Forelimb muscle (tissue), 1 donor: ENCODE measurements at regions not wholly inside any gene's neighbourhood (a gene's known extent, or its start where the extent isn't known, plus 50 kb on each side); places are given as distances from the start of the nearest gene placed in this dataset.
"Not testable (repeated sequence)": the region's sequence is repeated elsewhere in the genome, so short reads cannot be mapped to it uniquely, and the experiment has no call there.

Source experiments
- DNase-seq: peaks from one replicate; pipeline ENCODE4 v3.0.0-alpha.2; 2013; ENCODE audit warnings: low read depth

GRCh38 chr15:91356083-91356482 lies 256.0 kb downstream of the SV2B start:
- DNase-seq, result no peak

DNA sequence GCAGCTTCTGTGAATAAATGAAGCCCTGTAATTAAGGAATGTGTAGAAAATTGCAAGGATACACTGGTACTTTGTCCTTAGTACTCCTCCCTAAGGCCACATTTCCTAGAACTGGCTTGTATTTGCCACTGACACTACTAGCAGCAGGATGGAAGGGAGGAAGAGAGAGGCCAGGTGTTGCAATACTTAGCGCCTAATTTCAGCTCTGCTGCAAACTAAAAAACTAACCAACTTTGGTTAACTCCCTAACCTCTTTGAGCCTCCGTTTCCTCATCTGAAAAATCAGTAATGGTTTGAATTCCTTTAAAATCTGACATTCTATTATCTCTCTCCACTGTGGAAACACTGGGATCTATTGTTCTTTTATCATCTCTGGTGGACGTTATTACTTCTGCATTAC lies 257.0 kb downstream of the SV2B start:
- DNase-seq, result no peak

DNA sequence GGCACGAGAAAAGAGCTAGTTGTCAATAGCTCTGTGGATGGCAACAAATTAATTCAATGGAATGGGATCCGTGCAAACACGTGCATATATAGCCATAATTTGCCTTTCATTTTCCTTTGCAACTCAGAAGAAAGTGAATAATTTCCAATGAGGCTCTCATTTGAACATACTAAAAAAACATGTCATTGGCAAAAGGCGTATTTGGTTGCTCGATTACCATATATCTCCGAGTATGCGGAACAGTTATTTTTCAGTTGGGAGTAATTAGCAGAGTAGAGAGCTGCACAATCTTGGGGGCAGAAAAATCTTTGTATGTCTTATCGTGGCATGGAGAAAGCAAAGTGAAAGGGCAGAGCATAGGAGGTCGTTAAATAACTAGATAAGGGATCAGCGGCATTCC lies 257.4 kb downstream of the SV2B start:
- DNase-seq, result no peak

GRCh38 chr15:91358405-91358804 lies 258.3 kb downstream of the SV2B start:
- DNase-seq, result no peak

GRCh38 chr15:91361696-91362095 lies 261.6 kb downstream of the SV2B start:
- DNase-seq, result not testable (repeated sequence)

DNA sequence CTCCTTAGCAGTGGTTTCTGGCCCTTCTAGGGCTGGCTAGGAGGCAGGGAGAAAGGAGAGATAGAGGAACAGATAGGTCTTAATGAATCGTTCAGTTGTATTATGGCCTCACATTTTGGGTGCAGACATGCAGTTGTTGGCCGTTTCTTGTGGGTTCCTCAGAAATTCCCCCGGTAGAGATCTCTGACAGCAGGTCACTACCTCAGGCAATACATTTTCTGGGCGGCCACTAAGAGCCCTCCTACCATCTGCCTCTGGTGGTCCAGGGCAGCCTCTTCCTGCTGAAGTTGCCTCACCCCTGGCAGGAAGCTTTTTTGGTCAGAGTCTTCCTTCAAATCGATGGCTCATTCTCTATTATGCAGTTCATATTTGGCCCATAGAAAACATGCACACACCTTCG lies 266.1 kb downstream of the SV2B start:
- no peak for DNase-seq

DNA sequence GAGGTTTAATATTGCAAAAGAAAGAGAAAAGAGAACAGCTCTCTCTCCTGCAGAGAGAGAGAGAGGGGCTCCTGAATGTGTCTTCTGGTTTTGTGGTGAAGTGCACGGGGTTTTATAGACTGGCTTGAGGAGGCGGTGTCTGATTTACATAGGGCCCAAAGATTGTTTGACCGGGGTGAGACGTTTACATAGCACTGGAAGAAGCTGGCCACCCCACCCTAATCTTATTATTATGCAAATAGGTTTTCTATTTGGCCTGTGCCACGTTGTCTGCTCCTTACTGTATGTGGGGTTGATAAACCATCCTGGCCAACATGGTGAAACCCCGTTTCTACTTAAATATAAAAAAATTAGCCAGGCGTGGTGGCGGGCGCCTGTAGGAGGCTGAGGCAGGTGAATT lies 268.6 kb downstream of the SV2B start:
- no peak for DNase-seq

- no peak for DNase-seq
Measured at GRCh38 chr15:91369823-91370222, 269.8 kb downstream of the SV2B start.

DNA sequence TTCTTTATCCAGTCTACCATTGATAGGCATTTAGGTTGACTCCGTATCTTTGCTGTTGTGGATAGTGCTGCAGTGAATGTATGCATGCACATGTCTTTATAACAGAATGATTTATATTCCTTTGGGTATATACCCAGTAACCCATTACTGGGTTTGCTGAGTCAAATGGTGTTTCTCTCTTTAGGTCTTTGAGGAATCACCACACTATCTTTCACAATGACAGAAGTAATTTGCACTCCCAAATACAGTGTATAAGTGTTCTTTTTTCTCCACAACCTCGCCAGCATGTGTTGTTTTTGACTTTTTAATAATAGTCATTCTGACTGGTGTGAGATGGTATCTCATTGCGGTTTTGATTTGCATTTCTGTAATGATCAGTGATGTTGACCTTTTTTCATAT lies 271.3 kb downstream of the SV2B start:
- not testable (repeated sequence) for DNase-seq

- no peak for DNase-seq
Measured at GRCh38 chr15:91374336-91374735, 274.3 kb downstream of the SV2B start.

DNA sequence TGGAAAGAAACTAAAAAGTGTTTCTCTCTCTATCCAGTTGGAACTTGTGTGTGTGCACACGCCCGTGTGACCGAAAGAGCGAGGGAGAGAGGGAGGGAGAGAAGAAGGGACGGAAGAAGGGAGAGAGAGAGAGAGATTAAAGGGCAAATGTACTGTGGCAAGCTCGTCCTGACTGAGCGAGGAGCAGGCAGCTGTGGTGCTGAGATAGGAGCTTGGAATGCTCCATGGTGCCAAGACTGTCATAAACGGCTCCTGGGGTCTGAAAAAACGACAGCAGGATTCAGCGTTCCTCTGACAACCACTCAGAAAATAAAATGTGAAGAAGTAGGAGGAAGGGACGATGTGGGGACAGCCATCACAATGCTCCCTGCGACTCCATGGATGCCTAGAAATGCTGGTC lies 276.0 kb downstream of the SV2B start:
- no peak for DNase-seq

- DNase-seq, result no peak
Measured at GRCh38 chr15:91380114-91380513, 280.1 kb downstream of the SV2B start.

DNA sequence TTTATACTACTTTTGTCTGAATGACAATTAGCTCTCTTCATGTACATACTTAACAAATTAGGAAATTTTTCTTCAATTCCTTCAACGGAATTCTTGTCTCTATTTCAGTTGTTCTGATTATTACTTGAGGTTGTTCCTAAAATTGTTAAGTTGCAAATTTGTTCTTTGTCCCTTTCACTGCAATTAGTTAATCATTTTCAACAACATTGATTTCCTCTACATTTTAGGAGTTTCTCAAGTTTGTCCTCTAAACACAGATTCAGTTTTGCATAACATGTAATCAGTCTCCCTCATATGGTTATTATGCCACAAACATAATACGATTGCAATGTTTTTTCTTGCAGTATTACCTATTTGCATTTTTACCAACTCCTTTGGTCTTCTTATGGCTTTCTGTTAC lies 283.5 kb downstream of the SV2B start:
- DNase-seq, result no peak

- DNase-seq, result no peak
Measured at GRCh38 chr15:91384189-91384730, 284.2 kb downstream of the SV2B start.

GRCh38 chr15:91385311-91385710 lies 285.3 kb downstream of the SV2B start:
- no peak for DNase-seq

DNA sequence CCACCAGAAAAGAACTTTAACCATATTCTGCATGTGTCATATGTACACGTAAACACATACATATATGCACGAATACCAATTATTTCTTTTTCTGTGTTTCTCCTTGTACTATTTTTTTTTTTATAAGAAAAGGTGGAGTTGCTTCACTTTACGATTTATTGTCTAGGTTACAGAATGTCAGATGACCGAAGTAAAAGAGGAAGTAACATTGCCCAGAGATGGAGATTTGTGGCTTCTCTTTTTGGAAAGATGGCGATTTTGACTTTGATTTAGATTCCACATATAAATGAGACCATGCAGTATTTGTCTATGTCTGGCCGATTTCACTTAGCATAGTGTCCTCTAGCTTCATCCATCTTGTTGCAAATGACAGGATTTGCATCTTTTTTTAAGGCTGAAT lies 293.1 kb downstream of the SV2B start:
- no peak for DNase-seq

DNA sequence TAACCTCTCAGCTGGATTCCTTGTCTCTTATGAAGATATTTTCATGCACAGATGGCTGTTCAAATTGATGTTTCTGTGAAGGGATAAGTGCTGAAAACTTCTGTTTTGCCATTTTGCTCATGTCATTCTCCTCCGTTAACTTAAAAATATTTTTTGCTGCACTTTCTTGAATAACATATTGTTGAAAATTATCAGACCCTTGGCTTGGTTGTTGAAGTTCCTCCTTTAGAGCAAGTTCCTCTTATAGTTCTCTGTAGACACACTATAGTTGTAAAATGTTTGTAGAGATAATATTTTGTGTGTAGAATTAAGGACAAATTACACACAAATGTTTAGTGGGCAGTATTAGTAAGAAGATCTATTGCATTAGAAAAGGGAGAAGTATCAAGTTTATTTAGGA lies 300.4 kb downstream of the SV2B start:
- DNase-seq, result no peak

- DNase-seq, result no peak
Measured at GRCh38 chr15:91407269-91407889, 307.3 kb downstream of the SV2B start.

GRCh38 chr15:91408476-91409076 lies 308.5 kb downstream of the SV2B start:
- DNase-seq, result no peak

GRCh38 chr15:91409387-91409786 lies 309.3 kb downstream of the SV2B start:
- DNase-seq, result no peak

DNA sequence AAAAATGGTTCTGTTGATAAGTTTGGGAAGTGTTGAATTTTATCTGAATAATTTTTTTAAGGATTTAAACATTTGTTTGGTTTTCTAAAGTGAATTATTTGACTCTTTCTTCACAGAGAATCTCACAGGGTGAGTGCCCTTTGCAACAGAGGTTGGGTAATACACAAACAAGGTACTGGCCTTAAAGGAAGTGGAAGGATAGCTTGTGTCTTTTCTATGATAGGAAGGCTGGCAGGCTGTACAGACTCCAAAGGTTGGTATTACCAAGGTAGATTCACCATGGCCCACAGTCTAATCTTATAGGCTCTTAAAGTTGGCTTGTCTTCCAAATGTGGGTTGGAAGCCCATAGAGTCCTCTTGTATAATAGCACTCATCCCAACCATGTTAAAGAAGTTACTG lies 311.5 kb downstream of the SV2B start:
- no peak for DNase-seq

DNA sequence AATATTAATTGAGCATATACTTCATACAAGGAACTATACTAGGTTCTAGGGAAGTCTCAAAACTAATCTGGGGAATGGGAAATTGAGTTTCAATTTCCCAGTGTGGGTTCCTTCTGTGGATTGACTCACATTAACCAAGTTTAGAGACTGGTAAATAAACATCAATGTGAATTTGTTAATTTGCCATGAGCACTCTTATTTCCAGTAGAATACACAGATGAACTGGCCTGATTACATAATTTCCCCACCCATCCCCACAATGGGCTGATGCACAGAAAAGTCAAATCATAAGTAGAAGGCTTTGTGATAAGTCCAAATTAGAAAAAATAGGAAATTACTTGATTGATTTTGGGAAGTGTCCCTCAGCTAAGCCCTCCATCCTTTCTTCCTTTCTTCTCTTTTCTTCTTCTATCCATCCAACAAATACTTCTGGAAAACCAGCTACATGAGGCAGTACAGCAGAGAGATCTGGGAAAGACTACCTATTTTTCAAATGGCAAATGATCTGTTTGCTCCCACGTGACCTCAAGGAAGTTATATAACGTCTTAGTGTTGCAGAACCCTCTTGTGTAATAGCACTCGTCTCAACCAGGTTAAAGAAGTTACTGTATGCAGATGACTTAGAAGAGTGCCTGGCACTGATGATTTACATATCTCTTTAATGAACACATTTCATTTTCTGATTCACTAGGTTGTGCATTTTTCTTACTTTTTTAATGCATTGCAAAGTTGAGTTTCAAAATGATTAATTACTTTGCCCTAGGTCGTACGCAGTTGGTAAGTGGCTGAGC lies 312.3 kb downstream of the SV2B start:
- no peak for DNase-seq

DNA sequence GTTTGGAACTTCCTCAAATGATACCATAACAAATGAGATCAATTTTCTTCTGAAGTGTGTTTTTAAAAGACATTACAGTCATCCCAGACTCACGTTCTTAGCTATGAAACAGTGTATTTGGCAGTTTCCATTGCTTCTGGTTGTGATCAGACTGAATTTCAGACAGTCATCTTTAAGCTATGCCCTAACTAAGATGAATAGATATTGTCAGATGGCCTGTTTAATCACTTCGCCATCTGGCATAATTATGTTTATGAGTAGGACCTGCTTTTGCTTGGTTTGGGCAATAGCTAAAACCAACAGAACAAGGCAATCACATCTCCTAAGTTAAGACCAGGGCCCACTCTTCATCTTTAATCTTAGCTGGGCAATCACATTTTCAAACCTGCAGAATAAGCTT lies 313.1 kb downstream of the SV2B start:
- DNase-seq, result no peak
